HEK293 (cell line): ENCODE measurements at regions not wholly inside any gene's neighbourhood (a gene's known extent, or its start where the extent isn't known, plus 50 kb on each side); places are given as distances from the start of the nearest gene placed in this dataset.

Source experiments
- CTCF ChIA-PET: fragments of 350-600 bp; formaldehyde crosslinking; extraction: SDS; loops from one replicate; lab custom pipeline; 2021; ENCODE audit warnings: antibody characterized with exemption; lab: Yijun Ruan, JAX
- POLR2A ChIA-PET: fragments of 300-600 bp; formaldehyde crosslinking; extraction: SDS; loops from one replicate; lab custom pipeline; 2020; ENCODE audit warnings: antibody characterized with exemption, inconsistent platforms; lab: Yijun Ruan, JAX
- H3K27ac ChIP-seq: fragments of 200-500 bp; sonication (Bioruptor generic); 2 replicates; pipeline ENCODE4 v1.5.1; 2014; ENCODE audit warnings: low read depth, low read length, control low read depth, inconsistent platforms; ENCODE audit errors: extremely low read depth
- H3K36me3 ChIP-seq, 2 experiments: fragments of 200-500 bp in 1 of 2; sonication (Bioruptor generic) in 1 of 2; 1 replicate in 1 of 2; 2 replicates in 1 of 2; pipeline ENCODE4 v1.5.1; 2014 to 2017; ENCODE audit warnings: inconsistent platforms in 2 of 2, low read length in 2 of 2; ENCODE audit not compliant: control insufficient read depth in 2 of 2, insufficient read depth in 1 of 2
- H3K4me1 ChIP-seq: fragments of 200-500 bp; sonication (Bioruptor generic); 2 replicates; pipeline ENCODE4 v1.5.1; 2014; ENCODE audit warnings: mild to moderate bottlenecking, low read length, inconsistent platforms; ENCODE audit not compliant: control insufficient read depth, insufficient read depth
- H3K4me3 ChIP-seq: 2 replicates; pipeline ENCODE4 v1.5.1; 2011; ENCODE audit warnings: low read depth, mild to moderate bottlenecking, control low read depth, low read length, moderate library complexity
- H3K9me3 ChIP-seq: fragments of 200-500 bp; sonication (Bioruptor generic); 2 replicates; pipeline ENCODE4 v1.5.1; 2014; ENCODE audit warnings: low read depth, low read length, inconsistent platforms; ENCODE audit not compliant: control insufficient read depth, insufficient read depth
- MEIS1 ChIP-seq: sonication (generic); formaldehyde crosslinking; IDR thresholded peaks from 2 replicates; pipeline ENCODE4 v1.8.1; 2022; ENCODE audit warnings: missing genetic modification reagents, mild to moderate bottlenecking, borderline replicate concordance
- OSR2 ChIP-seq: fragments of 450-650 bp; formaldehyde crosslinking; IDR thresholded peaks from 2 replicates; pipeline ENCODE4 v1.5.1; 2016; ENCODE audit warnings: missing biosample characterization, missing genetic modification characterization
- SP7 ChIP-seq: fragments of 450-650 bp; formaldehyde crosslinking; IDR thresholded peaks from 2 replicates; pipeline ENCODE4 v1.5.1; 2016; ENCODE audit warnings: missing biosample characterization, missing genetic modification characterization
- ZFP69B ChIP-seq: fragments of 450-650 bp; formaldehyde crosslinking; IDR thresholded peaks from 2 replicates; pipeline ENCODE4 v1.5.1; 2016; ENCODE audit warnings: missing biosample characterization, missing genetic modification characterization
- ZNF140 ChIP-seq: fragments of 450-650 bp; formaldehyde crosslinking; IDR thresholded peaks from 2 replicates; pipeline ENCODE4 v1.5.1; 2016; ENCODE audit warnings: missing biosample characterization, missing genetic modification characterization
- ZNF169 ChIP-seq: fragments of 450-650 bp; formaldehyde crosslinking; IDR thresholded peaks from 2 replicates; pipeline ENCODE4 v1.5.1; 2016; ENCODE audit warnings: missing biosample characterization, missing genetic modification characterization
- ZNF175 ChIP-seq: fragments of 450-650 bp; formaldehyde crosslinking; IDR thresholded peaks from 2 replicates; pipeline ENCODE4 v1.5.1; 2016; ENCODE audit warnings: missing biosample characterization, missing genetic modification characterization
- ZNF394 ChIP-seq: fragments of 450-650 bp; formaldehyde crosslinking; IDR thresholded peaks from 2 replicates; pipeline ENCODE4 v1.5.1; 2016; ENCODE audit warnings: missing biosample characterization, missing genetic modification characterization, mild to moderate bottlenecking, moderate library complexity, borderline replicate concordance
- ZNF426 ChIP-seq: fragments of 450-650 bp; formaldehyde crosslinking; IDR thresholded peaks from 2 replicates; pipeline ENCODE4 v1.5.1; 2017; ENCODE audit warnings: missing biosample characterization, missing genetic modification characterization, mild to moderate bottlenecking, inconsistent platforms, moderate library complexity
- ZNF48 ChIP-seq: fragments of 450-650 bp; formaldehyde crosslinking; IDR thresholded peaks from 2 replicates; pipeline ENCODE4 v1.5.1; 2016; ENCODE audit warnings: missing biosample characterization, missing genetic modification characterization
- ZNF544 ChIP-seq: fragments of 450-650 bp; formaldehyde crosslinking; IDR thresholded peaks from 2 replicates; pipeline ENCODE4 v1.5.0; 2017; ENCODE audit warnings: missing biosample characterization, missing genetic modification characterization
- ZNF555 ChIP-seq: fragments of 450-650 bp; formaldehyde crosslinking; conservative IDR thresholded peaks from 2 replicates; pipeline ENCODE4 v1.5.1; 2017; ENCODE audit warnings: missing biosample characterization, mild to moderate bottlenecking, missing genetic modification characterization, inconsistent platforms
- ZNF610 ChIP-seq: fragments of 450-650 bp; formaldehyde crosslinking; IDR thresholded peaks from 2 replicates; pipeline ENCODE4 v1.5.1; 2016; ENCODE audit warnings: missing biosample characterization, missing genetic modification characterization, borderline replicate concordance
- ZNF624 ChIP-seq: fragments of 450-650 bp; formaldehyde crosslinking; IDR thresholded peaks from 2 replicates; pipeline ENCODE4 v1.5.1; 2017; ENCODE audit warnings: missing biosample characterization, missing genetic modification characterization
- ZNF629 ChIP-seq: fragments of 450-650 bp; formaldehyde crosslinking; IDR thresholded peaks from 2 replicates; pipeline ENCODE4 v1.5.1; 2017; ENCODE audit warnings: missing biosample characterization, missing genetic modification characterization
- ZNF843 ChIP-seq: fragments of 450-650 bp; formaldehyde crosslinking; IDR thresholded peaks from 2 replicates; pipeline ENCODE4 v1.5.1; 2016; ENCODE audit warnings: missing biosample characterization, missing genetic modification characterization
- ZSCAN30 ChIP-seq: fragments of 450-650 bp; IDR thresholded peaks from 2 replicates; pipeline ENCODE4 v1.5.1; 2018; ENCODE audit warnings: missing biosample characterization, mild to moderate bottlenecking, missing genetic modification characterization, moderate library complexity
- TF ChIP-seq, protein P1 (sequence below): fragments of 450-650 bp; formaldehyde crosslinking; IDR thresholded peaks from 2 replicates; pipeline ENCODE4 v1.5.1; 2016; ENCODE audit warnings: missing biosample characterization, missing genetic modification characterization
- TF ChIP-seq, protein P2 (sequence below): fragments of 450-650 bp; formaldehyde crosslinking; IDR thresholded peaks from 2 replicates; pipeline ENCODE4 v1.5.1; 2016; ENCODE audit warnings: missing biosample characterization, missing genetic modification characterization
- TF ChIP-seq, protein P3 (sequence below): fragments of 450-650 bp; formaldehyde crosslinking; IDR thresholded peaks from 2 replicates; pipeline ENCODE4 v1.5.1; 2016; ENCODE audit warnings: missing biosample characterization, missing genetic modification characterization, low read depth

DNA sequence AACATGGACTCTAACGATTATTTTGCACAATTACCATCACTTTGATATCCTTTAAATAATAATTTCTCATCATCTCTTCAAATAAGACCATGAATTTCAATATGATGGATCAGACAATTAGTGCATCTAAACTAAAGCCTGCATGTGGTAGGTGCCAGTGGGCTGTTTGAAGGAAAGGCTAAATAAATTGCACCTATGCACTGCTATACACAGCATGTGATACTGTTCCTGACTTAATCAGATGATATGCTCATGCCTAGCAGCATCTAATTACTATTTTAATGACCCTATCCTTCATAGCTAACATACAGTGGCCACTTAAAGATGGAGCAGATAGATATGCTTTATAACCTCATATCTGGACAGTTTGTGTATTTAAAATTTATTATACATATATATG lies 731.6 kb upstream of the MANEA start (continued):
- TF ChIP-seq, protein P1, sequence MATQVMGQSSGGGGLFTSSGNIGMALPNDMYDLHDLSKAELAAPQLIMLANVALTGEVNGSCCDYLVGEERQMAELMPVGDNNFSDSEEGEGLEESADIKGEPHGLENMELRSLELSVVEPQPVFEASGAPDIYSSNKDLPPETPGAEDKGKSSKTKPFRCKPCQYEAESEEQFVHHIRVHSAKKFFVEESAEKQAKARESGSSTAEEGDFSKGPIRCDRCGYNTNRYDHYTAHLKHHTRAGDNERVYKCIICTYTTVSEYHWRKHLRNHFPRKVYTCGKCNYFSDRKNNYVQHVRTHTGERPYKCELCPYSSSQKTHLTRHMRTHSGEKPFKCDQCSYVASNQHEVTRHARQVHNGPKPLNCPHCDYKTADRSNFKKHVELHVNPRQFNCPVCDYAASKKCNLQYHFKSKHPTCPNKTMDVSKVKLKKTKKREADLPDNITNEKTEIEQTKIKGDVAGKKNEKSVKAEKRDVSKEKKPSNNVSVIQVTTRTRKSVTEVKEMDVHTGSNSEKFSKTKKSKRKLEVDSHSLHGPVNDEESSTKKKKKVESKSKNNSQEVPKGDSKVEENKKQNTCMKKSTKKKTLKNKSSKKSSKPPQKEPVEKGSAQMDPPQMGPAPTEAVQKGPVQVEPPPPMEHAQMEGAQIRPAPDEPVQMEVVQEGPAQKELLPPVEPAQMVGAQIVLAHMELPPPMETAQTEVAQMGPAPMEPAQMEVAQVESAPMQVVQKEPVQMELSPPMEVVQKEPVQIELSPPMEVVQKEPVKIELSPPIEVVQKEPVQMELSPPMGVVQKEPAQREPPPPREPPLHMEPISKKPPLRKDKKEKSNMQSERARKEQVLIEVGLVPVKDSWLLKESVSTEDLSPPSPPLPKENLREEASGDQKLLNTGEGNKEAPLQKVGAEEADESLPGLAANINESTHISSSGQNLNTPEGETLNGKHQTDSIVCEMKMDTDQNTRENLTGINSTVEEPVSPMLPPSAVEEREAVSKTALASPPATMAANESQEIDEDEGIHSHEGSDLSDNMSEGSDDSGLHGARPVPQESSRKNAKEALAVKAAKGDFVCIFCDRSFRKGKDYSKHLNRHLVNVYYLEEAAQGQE = no peak
- TF ChIP-seq ZNF169 (tag by site-specific recombination) (no peak), ZNF394 (tag by site-specific recombination) (no peak), ZNF175 (no peak), ZNF544 (tag by site-specific recombination) (no peak), ZNF140 (tag by site-specific recombination) (no peak), SP7 (tag by site-specific recombination) (no peak)
- TF ChIP-seq, protein P2, sequence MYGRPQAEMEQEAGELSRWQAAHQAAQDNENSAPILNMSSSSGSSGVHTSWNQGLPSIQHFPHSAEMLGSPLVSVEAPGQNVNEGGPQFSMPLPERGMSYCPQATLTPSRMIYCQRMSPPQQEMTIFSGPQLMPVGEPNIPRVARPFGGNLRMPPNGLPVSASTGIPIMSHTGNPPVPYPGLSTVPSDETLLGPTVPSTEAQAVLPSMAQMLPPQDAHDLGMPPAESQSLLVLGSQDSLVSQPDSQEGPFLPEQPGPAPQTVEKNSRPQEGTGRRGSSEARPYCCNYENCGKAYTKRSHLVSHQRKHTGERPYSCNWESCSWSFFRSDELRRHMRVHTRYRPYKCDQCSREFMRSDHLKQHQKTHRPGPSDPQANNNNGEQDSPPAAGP (tag by site-specific recombination) = no peak
- TF ChIP-seq, all 188 proteins: peak for 0

DNA sequence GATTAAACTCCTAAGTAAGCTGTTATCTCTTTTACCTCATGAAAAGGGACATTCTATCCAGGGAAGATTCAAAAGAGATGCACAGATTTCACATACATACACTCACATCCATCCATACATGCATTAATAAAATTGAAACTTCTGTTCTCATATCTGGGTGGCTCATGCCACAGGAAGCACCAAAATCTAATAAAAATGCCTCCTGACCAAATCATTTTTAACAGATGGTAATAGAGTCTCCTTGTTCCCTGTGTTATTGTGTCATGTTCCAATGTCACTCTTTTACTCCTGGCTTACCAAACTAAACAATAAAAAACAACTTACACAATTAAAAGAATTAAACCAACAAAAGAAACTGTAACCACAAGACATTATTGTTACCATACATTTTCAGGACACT lies 742.1 kb upstream of the MANEA start:
- no peak for TF ChIP-seq ZFP69B
- no peak for TF ChIP-seq ZNF624 (tag by site-specific recombination)
- ChIA-PET POLR2A (no interaction called here), CTCF (no interaction called here)
- Histone ChIP-seq H3K4me1 (no peaks in the 10 kb centered on the region), H3K9me3 (no peaks in the 10 kb centered on the region), H3K36me3 (no peaks in the 10 kb centered on the region), H3K27ac (no peak overlapping the region), H3K4me3 (no peak overlapping the region)

DNA sequence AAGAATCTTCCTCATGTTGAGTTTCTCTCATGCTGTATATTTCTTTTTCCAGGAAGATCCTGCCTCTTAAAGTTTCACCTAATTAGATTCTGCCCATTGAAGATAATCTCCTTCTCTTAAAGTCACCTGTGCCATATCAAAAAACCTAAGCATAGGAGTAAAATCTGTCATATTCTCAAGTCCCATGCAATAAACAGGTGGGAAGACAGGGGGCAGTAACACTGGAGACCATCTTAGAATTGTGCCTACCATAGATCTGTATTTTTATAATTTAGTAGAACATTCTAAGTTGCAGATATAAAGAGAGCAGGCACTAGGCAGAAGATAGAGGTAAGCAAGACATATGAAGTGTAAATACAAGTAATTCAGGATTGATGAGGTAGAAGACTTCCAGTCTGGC lies 763.5 kb upstream of the MANEA start:
- H3K4me3 ChIP-seq = no peak overlapping the region
- CTCF ChIA-PET = interaction anchor here (0.7 kb wide), 1 partner anchor 8 kb away, joined by 3 read pairs; no protein-coding TSS in a partner anchor
- TF ChIP-seq OSR2 (no peak), ZNF629 (tag by site-specific recombination) (no peak), ZSCAN30 (tag by site-specific recombination) (no peak), MEIS1 (no peak), ZNF843 (tag by site-specific recombination) (no peak), ZNF610 (tag by site-specific recombination) (no peak), ZNF426 (tag by site-specific recombination) (no peak), ZNF48 (tag by site-specific recombination) (no peak), ZNF555 (tag by site-specific recombination) (no peak)
- TF ChIP-seq, protein P3, sequence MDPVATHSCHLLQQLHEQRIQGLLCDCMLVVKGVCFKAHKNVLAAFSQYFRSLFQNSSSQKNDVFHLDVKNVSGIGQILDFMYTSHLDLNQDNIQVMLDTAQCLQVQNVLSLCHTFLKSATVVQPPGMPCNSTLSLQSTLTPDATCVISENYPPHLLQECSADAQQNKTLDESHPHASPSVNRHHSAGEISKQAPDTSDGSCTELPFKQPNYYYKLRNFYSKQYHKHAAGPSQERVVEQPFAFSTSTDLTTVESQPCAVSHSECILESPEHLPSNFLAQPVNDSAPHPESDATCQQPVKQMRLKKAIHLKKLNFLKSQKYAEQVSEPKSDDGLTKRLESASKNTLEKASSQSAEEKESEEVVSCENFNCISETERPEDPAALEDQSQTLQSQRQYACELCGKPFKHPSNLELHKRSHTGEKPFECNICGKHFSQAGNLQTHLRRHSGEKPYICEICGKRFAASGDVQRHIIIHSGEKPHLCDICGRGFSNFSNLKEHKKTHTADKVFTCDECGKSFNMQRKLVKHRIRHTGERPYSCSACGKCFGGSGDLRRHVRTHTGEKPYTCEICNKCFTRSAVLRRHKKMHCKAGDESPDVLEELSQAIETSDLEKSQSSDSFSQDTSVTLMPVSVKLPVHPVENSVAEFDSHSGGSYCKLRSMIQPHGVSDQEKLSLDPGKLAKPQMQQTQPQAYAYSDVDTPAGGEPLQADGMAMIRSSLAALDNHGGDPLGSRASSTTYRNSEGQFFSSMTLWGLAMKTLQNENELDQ = no peak
- TF ChIP-seq, all 188 proteins: peak for 0
- no peak overlapping the region for H3K27ac ChIP-seq
- no peaks in the 10 kb centered on the region for H3K36me3 ChIP-seq
- POLR2A ChIA-PET = no interaction called here
- H3K9me3 ChIP-seq = no peaks in the 10 kb centered on the region
- H3K4me1 ChIP-seq = no peaks in the 10 kb centered on the region
